ENCODE measurements at regions not wholly inside any gene's neighbourhood (a gene's known extent, or its start where the extent isn't known, plus 50 kb on each side); places are given as distances from the start of the nearest gene placed in this dataset.

GRCh38 chr6:166771701-166772100 is 144.7 kb upstream of the RPS6KA2 start:
- TF ChIP-seq CTCF (IDR thresholded peaks at IDR 0.05 in 4 of 5, conservative IDR thresholded peaks at IDR 0.05 in 1 of 5) (no peak), POLR2A (IDR thresholded peaks at IDR 0.05) (no peak)
